Stimulated activated CD4-positive, alpha-beta T cell treated with anti-CD3 and anti-CD28 coated beads, Interleukin-2, amount 100 ng/mL, for 48 hours (primary cell): ENCODE measurements at regions not wholly inside any gene's neighbourhood (a gene's known extent, or its start where the extent isn't known, plus 50 kb on each side); places are given as distances from the start of the nearest gene placed in this dataset.
"Not testable (repeated sequence)": the region's sequence is repeated elsewhere in the genome, so short reads cannot be mapped to it uniquely, and the experiment has no call there.

ENCODE experiments used
- DNase-seq, 2 donors: peaks; one replicate each; pipeline ENCODE4 v3.0.0-alpha.2; 2020

DNA sequence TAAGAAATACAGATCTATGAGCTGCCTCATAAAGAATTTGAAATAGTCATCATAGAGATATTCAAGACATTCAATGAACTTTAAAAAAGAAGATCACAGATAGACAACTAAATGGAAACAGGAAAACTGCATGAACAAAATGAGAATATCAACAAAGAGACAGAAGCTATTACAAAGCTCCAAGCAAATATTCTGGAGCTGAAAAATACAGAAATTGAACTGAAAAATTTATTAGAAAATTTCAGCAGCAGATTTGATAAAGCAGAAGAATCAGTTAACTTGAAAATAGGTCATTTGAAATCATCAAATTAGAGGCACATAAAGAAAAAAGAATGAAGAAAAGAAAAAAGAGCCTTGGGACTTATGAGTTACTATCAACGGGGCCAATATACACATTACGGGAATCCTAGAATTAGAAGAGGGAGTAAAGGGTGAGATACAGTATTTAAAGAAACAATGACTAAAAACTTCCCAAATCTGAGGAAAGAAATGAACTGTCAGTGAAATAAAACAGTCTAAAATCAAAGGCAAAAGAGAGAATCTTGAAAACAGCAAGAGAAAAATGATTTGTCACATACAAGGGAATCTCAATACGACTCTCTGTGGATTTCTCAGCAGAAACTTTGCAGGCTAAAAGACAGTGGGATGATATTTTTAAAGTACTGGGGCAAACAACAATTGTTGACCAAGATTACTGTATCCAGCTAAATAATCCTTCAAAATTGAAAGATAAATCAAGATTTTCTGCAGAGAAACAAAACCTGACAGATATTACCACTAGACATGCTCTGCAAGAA is 641.6 kb downstream of the ANKRD50 start:
- DNase-seq, result no peak

DNA sequence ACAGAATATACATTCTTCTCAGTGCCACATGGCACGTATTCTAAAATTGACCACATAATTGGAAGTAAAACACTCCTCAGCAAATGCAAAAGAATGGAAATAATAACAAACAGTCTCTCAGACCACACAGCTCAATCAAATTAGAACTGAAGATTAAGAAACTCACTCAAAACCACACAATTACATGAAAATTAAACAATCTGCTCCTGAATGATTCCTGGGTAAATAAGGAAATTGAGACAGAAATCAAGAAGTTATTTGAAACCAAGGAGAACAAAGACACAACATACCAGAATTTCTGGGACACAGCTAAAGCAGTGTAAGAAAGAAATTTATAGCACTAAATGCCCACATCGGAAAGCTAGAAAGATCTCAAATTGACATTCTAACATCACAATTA is 637.3 kb downstream of the ANKRD50 start:
- not testable (repeated sequence) for DNase-seq

DNA sequence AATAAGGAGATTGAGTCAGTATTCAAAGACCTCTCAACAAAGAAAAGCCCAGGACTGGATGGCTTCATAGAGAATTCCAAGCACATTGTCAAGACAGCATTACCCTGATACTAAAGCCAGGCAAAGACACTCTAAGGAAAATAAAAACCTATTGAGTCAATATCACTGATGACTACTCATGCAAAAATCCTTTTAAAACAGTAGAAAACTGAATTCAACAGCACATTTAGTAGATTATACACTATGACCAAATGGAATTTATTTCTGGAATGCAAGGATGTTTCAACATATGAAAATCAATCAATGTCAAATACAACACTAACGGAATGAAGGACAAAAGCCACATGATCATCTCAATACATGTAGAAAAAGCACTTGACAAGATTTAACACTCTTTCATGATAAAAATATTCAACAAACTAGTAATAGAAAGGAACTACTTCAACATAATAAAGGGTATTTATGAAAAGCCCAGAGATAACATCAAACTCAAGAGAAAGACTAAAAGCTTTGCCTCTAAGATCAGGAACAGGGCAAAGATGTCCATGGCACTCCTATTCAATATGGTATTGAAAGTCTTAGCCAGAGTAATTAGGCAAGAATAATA is 633.3 kb downstream of the ANKRD50 start:
- no peak for DNase-seq

DNA sequence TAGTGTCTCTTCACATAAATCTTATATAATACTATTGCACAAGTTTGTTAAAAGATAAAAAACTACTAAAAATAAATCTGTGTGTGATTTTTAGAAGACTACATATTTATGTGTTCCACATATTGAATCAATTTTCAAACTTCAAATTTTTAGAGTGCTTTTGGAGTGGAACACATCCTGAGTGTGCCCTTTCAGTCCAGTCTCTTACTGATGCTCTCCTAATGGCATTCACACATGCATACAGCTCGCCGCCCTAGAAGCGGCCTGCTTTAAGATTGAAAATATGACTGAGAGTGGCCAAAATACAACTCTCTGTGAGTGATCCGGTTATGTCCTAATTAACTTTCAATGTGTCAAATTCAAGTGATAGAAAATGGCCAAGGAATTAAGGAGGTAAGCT is 628.8 kb downstream of the ANKRD50 start:
- DNase-seq, result no peak

- no peak for DNase-seq
These were observed 626.9 kb downstream of the ANKRD50 start for GRCh38 chr4:124085561-124086180.

DNA sequence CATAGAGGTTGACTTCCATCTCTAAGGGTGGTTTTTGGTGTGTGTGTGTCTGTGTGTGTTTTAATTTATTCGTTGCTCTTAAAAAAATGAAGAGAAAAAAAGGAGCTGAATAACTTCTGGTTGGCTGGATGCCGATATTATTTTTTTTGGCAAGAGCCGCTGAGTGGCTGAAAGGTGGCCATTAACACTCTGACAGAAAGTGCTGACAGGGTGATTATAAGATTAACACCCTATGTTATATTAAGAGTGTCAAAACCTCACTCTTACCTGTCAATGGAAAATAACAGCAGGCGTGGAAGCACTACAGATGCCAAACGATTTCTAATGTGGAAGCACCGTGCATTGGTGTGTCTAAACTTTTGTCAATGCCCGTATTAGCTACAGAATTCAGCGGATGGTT is 622.5 kb downstream of the ANKRD50 start:
- no peak for DNase-seq

DNA sequence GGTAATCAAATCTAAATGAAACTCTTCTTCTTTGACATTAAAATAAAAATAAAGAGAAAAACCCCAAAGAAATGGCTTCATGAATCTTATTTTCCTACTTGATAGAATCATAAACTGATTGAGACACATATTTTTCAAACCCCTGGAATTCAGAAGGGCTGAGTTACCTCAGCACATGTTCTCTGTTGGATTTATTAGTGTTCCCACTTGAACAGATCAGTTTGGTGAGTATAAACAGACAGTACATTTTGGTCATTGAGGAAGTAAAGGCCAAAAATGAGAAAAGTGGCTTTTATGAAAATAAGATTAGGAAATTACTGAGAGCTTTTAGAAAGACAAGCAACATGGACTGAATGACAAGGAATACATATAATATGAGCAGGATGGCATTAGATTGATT is 620.4 kb downstream of the ANKRD50 start:
- DNase-seq, result no peak

DNA sequence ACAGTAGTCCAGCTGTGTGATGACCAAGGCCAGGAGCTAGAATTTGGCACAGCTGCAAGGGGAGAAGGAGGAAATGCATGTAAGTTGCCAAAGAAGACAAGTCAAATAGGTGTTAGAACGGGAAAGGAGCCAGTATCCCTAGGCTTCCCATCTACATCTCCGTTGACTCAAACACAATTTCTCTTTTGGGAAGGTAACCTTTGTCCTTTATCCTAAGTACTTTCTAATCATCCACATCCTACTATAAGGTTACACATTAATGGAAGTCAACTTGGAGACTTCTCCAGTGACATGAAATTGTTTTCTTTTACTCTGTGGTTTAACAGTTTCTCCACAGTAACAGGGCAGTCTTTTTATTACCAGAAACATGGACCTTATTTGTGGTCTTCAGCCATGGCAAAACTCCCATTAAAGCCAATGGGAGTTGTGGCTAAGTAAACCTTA is 620.0 kb downstream of the ANKRD50 start:
- DNase-seq, result no peak

GRCh38 chr4:124095621-124096020 is 616.9 kb downstream of the ANKRD50 start:
- no peak for DNase-seq

DNA sequence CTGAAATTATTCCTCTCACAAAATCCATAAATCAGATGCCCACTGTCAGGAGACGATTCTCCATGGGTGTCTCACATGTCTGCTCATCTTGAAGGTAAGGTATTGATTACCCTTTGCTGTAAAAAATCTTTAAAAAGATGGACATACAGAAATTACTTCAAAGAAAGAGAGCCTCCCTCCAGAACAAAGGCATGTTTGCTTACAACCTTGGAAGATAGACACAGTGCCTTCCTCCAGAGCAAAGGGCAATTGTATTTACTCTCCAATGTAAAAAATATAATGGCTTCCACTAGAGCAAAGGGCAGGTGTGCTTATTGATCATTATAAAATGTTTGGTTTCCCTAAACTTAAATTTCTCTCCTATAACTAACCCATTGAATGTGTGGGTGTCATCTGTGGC is 616.2 kb downstream of the ANKRD50 start:
- DNase-seq, result no peak

- DNase-seq, result no peak
These were observed 615.1 kb downstream of the ANKRD50 start for GRCh38 chr4:124097447-124097846.

- no peak for DNase-seq
These were observed 608.4 kb downstream of the ANKRD50 start for GRCh38 chr4:124104101-124104500.

DNA sequence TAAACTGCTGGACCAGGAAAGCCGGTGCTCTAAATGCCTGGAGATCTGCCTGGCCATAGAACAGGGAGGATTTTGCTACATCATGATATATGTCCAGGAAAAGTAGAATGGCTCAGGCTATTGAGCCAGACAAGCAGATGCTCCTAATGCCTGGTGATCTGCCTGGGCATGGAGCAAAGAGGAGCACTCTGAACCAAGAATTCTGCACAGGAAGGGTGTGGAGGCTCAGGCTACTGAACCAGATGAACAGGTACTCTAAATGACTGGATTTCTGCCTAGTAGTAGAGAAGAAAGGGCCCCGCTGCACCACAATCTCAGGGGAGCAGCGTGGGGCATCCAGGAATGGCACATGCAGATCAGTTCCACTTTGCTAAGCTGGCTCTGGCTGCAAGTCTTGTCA is 607.9 kb downstream of the ANKRD50 start:
- DNase-seq, result no peak

- no peak for DNase-seq
These were observed 607.3 kb downstream of the ANKRD50 start for GRCh38 chr4:124105212-124105611.

- DNase-seq, result no peak
These were observed 601.1 kb downstream of the ANKRD50 start for GRCh38 chr4:124111411-124111810.

GRCh38 chr4:124111922-124112321 is 600.6 kb downstream of the ANKRD50 start:
- no peak for DNase-seq

- no peak for DNase-seq
These were observed 594.5 kb downstream of the ANKRD50 start for GRCh38 chr4:124118061-124118460.

DNA sequence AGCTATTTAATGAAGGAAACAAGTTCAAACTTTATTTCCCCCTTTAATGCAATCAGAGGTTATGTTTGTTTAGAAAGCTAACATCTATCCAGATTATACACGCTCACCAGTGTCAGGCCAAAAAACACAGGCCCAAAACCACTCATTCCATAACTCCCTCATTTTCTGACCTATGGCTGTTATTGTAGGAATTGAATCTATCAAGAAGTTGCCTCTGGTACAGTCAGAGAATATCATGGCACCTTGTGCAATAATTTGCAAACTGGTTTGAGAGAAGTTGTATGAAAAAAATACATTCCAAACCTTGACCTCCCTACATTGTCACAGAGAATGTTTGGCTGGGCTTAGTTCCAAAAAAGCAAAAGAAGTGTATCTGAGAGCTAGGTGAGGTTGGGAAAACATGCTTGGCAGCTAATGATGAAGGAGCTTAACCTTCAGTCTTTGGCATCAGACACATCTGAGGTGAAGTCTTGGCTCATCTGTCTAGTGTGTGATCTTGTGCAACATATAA is 591.0 kb downstream of the ANKRD50 start:
- no peak for DNase-seq

DNA sequence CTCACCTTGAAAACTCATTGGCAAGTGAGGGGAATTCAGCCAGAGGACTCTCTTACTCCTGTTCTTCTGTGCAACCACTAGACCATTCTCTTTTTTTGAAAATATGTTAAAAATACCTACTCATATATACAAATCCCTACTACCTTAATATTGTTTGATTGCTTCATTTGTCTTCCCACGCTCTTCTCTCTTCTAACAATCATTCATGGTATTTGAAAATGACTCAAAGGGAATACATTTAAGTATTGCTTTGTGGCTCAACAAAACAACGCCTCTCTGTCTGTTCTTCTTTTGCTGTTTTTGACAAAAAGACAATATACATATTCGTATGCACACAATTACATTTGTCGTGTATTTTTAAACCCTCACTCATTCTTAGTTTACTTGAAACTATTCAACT is 589.4 kb downstream of the ANKRD50 start:
- DNase-seq, result no peak

DNA sequence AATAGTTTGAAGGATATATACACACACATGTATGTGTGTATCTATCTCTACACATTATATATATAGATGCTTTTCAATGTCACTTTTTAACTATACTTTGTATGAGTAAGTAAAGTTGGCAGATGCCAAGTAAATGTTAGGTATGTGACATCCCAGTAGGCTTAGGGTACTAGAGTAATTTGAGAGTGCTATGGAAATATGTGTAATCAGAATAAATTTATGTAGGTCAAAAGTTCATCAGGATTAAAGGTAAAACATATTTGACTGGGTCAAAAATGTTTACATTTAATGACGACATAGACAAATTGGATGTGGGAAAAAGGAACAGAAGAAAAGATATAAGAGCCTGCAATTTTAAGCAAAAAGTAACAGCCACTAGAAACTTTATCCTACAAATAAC is 588.8 kb downstream of the ANKRD50 start:
- DNase-seq, result no peak

- not testable (repeated sequence) for DNase-seq
These were observed 581.2 kb downstream of the ANKRD50 start for GRCh38 chr4:124131324-124131723.

DNA sequence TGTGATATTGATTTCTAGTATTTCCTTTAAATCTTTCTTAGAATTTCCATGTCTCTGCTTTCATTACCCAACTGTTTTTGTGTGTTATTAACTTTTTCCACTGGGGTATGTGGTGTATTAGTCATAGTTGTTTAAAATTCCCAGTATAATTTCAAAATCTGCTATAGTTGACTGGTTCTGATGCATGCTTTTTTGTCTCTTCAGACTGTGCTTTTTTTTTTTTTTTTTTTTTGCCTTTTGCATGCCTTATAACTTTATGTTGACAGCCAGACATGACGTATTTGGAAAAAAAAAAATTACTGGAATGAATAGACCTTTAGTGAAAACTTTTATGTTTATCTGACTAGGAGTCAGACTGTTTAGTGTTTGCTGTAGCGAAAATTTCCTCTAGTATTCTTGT is 580.4 kb downstream of the ANKRD50 start:
- no peak for DNase-seq

DNA sequence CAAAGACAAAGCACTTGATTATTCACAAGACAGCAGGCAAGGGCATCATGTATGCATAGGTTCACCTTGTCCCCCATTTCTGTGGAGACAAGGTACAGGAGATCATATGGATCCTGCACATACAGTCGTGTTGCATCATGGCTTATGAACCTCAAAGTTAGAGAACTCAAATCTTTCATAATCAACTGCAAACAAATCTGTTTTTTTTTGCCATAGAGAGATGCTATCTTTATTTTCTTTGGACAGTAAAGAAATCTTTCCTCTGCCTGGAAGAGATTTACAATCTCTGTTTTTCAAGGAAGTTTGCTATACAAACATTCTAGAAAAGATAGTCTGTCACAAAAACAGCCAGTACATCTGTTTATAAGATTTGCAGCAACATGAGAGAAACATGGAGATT is 578.8 kb downstream of the ANKRD50 start:
- no peak for DNase-seq

DNA sequence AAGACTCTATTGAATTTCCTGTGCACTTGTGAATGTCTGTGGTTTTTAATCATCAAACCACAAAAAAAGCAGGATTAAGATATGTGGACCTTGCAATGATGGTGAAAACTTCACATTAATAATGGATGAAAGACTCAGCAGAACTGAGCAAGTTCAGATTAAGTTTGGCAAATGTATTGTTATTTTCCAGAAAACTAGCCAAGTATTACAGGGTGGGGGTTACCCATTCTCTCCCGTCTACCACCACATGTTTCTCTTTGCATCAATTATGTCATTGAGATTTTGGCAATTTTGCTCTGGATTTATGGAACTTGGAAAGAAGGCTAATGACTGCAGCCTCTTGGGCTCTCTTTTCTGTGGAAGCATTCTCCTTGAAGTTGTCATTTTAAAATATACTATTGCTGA is 577.1 kb downstream of the ANKRD50 start:
- no peak for DNase-seq
